ENCODE measurements at regions not wholly inside any gene's neighbourhood (a gene's known extent, or its start where the extent isn't known, plus 50 kb on each side); places are given as distances from the start of the nearest gene placed in this dataset.

GRCh38 chr6:118383924-118384323 is 164.2 kb upstream of the PLN start:
- no peak for DNase-seq (ENCODE audit: low read depth, low spot score)
- CTCF ChIA-PET = interaction anchor here (1.6 kb wide), 1 partner anchor 124 kb away, joined by 3 read pairs; no protein-coding TSS in a partner anchor
- H3K4me3 ChIP-seq (ENCODE audit: low read depth, low read length) = no peak overlapping the region
- TF ChIP-seq CTCF (IDR thresholded peaks at IDR 0.05; ENCODE audit: insufficient read depth, low read length, missing control alignments) = no peak
- POLR2A ChIA-PET = no interaction called here

- H3K4me3 ChIP-seq (ENCODE audit: low read depth, low read length) = no peak overlapping the region
- ChIA-PET POLR2A (no interaction called here), CTCF (no interaction called here)
- TF ChIP-seq CTCF (IDR thresholded peaks at IDR 0.05; ENCODE audit: insufficient read depth, low read length, missing control alignments) = no peak
- DNase-seq (ENCODE audit: low read depth, low spot score) = no peak
Observed at GRCh38 chr6:118386975-118387374, 161.1 kb upstream of the PLN start.

- TF ChIP-seq CTCF (IDR thresholded peaks at IDR 0.05; ENCODE audit: insufficient read depth, low read length, missing control alignments) = no peak
- DNase-seq (ENCODE audit: low read depth, low spot score) = peak; percentile 69
- ChIA-PET POLR2A (no interaction called here), CTCF (no interaction called here)
- no peak overlapping the region for H3K4me3 ChIP-seq (ENCODE audit: low read depth, low read length)
Observed at GRCh38 chr6:118387921-118388701, 160.0 kb upstream of the PLN start.

- H3K4me3 ChIP-seq (ENCODE audit: low read depth, low read length) = no peak overlapping the region
- ChIA-PET POLR2A (no interaction called here), CTCF (no interaction called here)
- DNase-seq (ENCODE audit: low read depth, low spot score) = no peak
- no peak for TF ChIP-seq CTCF (IDR thresholded peaks at IDR 0.05; ENCODE audit: insufficient read depth, low read length, missing control alignments)
Observed at GRCh38 chr6:118391086-118391485, 157.0 kb upstream of the PLN start.

- ChIA-PET CTCF (no interaction called here), POLR2A (no interaction called here)
- no peak for DNase-seq (ENCODE audit: low read depth, low spot score)
- no peak overlapping the region for H3K4me3 ChIP-seq (ENCODE audit: low read depth, low read length)
- TF ChIP-seq CTCF (IDR thresholded peaks at IDR 0.05; ENCODE audit: insufficient read depth, low read length, missing control alignments) = no peak
Observed at GRCh38 chr6:118394106-118394505, 154.0 kb upstream of the PLN start.

- TF ChIP-seq CTCF (IDR thresholded peaks at IDR 0.05; ENCODE audit: insufficient read depth, low read length, missing control alignments) = no peak
- POLR2A ChIA-PET = no interaction called here
- no peak for DNase-seq (ENCODE audit: low read depth, low spot score)
- no peak overlapping the region for H3K4me3 ChIP-seq (ENCODE audit: low read depth, low read length)
- CTCF ChIA-PET = no interaction called here
Observed at GRCh38 chr6:118396969-118397368, 151.1 kb upstream of the PLN start.
